ENCODE measurements at regions not wholly inside any gene's neighbourhood (a gene's known extent, or its start where the extent isn't known, plus 50 kb on each side); places are given as distances from the start of the nearest gene placed in this dataset.

- no peak for DNase-seq
These were observed 736.2 kb downstream of the INHBA start for GRCh38 chr7:40966693-40967092.

GRCh38 chr7:40965774-40966173, 737.1 kb downstream of the INHBA start:
- no peak for DNase-seq

GRCh38 chr7:40965016-40965415, 737.9 kb downstream of the INHBA start:
- DNase-seq: no peak

GRCh38 chr7:40964610-40965009, 738.3 kb downstream of the INHBA start:
- DNase-seq: no peak

- DNase-seq: no peak
These were observed 742.9 kb downstream of the INHBA start for GRCh38 chr7:40959955-40960354.

- no peak for DNase-seq
These were observed 754.7 kb downstream of the INHBA start for GRCh38 chr7:40948239-40948638.

GRCh38 chr7:40947566-40947965, 755.3 kb downstream of the INHBA start:
- DNase-seq: no peak

- no peak for DNase-seq
These were observed 756.3 kb downstream of the INHBA start for GRCh38 chr7:40946549-40946948.

- DNase-seq: no peak
These were observed 757.1 kb downstream of the INHBA start for GRCh38 chr7:40945788-40946187.

GRCh38 chr7:40944981-40945585, 757.8 kb downstream of the INHBA start:
- no peak for DNase-seq

- DNase-seq: no peak
These were observed 765.0 kb downstream of the INHBA start for GRCh38 chr7:40937879-40938278.

GRCh38 chr7:40935435-40935834, 767.5 kb downstream of the INHBA start:
- DNase-seq: no peak

GRCh38 chr7:40923626-40924025, 779.3 kb downstream of the INHBA start:
- DNase-seq: no peak

GRCh38 chr7:40922316-40922670, 780.6 kb downstream of the INHBA start:
- no peak for DNase-seq

- no peak for DNase-seq
These were observed 781.1 kb downstream of the INHBA start for GRCh38 chr7:40921589-40922315.

- no peak for DNase-seq
These were observed 784.0 kb downstream of the SUGCT start for GRCh38 chr7:40918701-40919271.

- DNase-seq: no peak
These were observed 782.0 kb downstream of the SUGCT start for GRCh38 chr7:40916813-40917212.

- DNase-seq: no peak
These were observed 780.3 kb downstream of the SUGCT start for GRCh38 chr7:40915071-40915470.

All from NCI-H510A (cell line).